ENCODE measurements at regions not wholly inside any gene's neighbourhood (a gene's known extent, or its start where the extent isn't known, plus 50 kb on each side); places are given as distances from the start of the nearest gene placed in this dataset.

- DNase-seq (ENCODE audit: low read depth in 1 of 2, low spot score in 1 of 2): no peak
Measured at GRCh38 chr10:111175787-111176186, 99.0 kb downstream of the ADRA2A start.

GRCh38 chr10:111177379-111177778, 100.5 kb downstream of the ADRA2A start:
- Histone ChIP-seq H3K27ac (no peak overlapping the region), H3K36me3 (no peaks in the 10 kb centered on the region), H3K4me1 (ENCODE audit: low read depth) (no peaks in the 10 kb centered on the region), H3K4me3 (no peak overlapping the region), H3K27me3 (no peaks in the 10 kb centered on the region), H3K9me3 (ENCODE audit: low read depth) (no peaks in the 10 kb centered on the region)
- TF ChIP-seq CTCF (IDR thresholded peaks at IDR 0.05; ENCODE audit: low read depth, low read length): no peak
- no peak for DNase-seq (ENCODE audit: low read depth in 1 of 2, low spot score in 1 of 2)

More at GRCh38 chr10:111175787-111176186, 99.0 kb downstream of the ADRA2A start:
- Histone ChIP-seq H3K36me3 (no peaks in the 10 kb centered on the region), H3K27ac (no peak overlapping the region), H3K4me1 (ENCODE audit: low read depth) (no peaks in the 10 kb centered on the region), H3K9me3 (ENCODE audit: low read depth) (no peaks in the 10 kb centered on the region), H3K4me3 (no peak overlapping the region), H3K27me3 (no peaks in the 10 kb centered on the region)
- no peak for TF ChIP-seq CTCF (IDR thresholded peaks at IDR 0.05; ENCODE audit: low read depth, low read length)

- Histone ChIP-seq H3K4me3 (no peak overlapping the region), H3K4me1 (ENCODE audit: low read depth) (no peaks in the 10 kb centered on the region), H3K27me3 (no peaks in the 10 kb centered on the region), H3K9me3 (ENCODE audit: low read depth) (no peaks in the 10 kb centered on the region), H3K36me3 (no peaks in the 10 kb centered on the region), H3K27ac (no peak overlapping the region)
- no peak for TF ChIP-seq CTCF (IDR thresholded peaks at IDR 0.05; ENCODE audit: low read depth, low read length)
- no peak for DNase-seq (ENCODE audit: low read depth in 1 of 2, low spot score in 1 of 2)
Measured at GRCh38 chr10:111179514-111179913, 102.7 kb downstream of the ADRA2A start.

- no peak for DNase-seq (ENCODE audit: low read depth in 1 of 2, low spot score in 1 of 2)
- no peaks in the 10 kb centered on the region for H3K36me3 ChIP-seq
- H3K4me1 ChIP-seq (ENCODE audit: low read depth): no peaks in the 10 kb centered on the region
- H3K27ac ChIP-seq: no peak overlapping the region
- no peak for TF ChIP-seq CTCF (IDR thresholded peaks at IDR 0.05; ENCODE audit: low read depth, low read length)
- H3K9me3 ChIP-seq (ENCODE audit: low read depth): no peaks in the 10 kb centered on the region
- H3K4me3 ChIP-seq: no peak overlapping the region
- peaks cover 5% of the 10 kb centered on the region for H3K27me3 ChIP-seq
Measured at GRCh38 chr10:111186358-111186757, 109.5 kb downstream of the ADRA2A start.

- no peaks in the 10 kb centered on the region for H3K36me3 ChIP-seq
- no peaks in the 10 kb centered on the region for H3K4me1 ChIP-seq (ENCODE audit: low read depth)
- no peak overlapping the region for H3K27ac ChIP-seq
- no peak overlapping the region for H3K4me3 ChIP-seq
- H3K27me3 ChIP-seq: peaks cover 5% of the 10 kb centered on the region
- no peak for TF ChIP-seq CTCF (IDR thresholded peaks at IDR 0.05; ENCODE audit: low read depth, low read length)
- no peak for DNase-seq (ENCODE audit: low read depth in 1 of 2, low spot score in 1 of 2)
- no peaks in the 10 kb centered on the region for H3K9me3 ChIP-seq (ENCODE audit: low read depth)
Measured at GRCh38 chr10:111187096-111187495, 110.3 kb downstream of the ADRA2A start.

- Histone ChIP-seq H3K36me3 (no peaks in the 10 kb centered on the region), H3K4me1 (ENCODE audit: low read depth) (no peaks in the 10 kb centered on the region), H3K9me3 (ENCODE audit: low read depth) (no peaks in the 10 kb centered on the region), H3K27me3 (no peaks in the 10 kb centered on the region), H3K27ac (no peak overlapping the region), H3K4me3 (no peak overlapping the region)
- TF ChIP-seq CTCF (IDR thresholded peaks at IDR 0.05; ENCODE audit: low read depth, low read length): no peak
- DNase-seq (ENCODE audit: low read depth in 1 of 2, low spot score in 1 of 2): no peak
Measured at GRCh38 chr10:111199587-111199986, 122.8 kb downstream of the ADRA2A start.

All from cardiac muscle cell (in vitro differentiated cells and primary cell).